ENCODE measurements at regions not wholly inside any gene's neighbourhood (a gene's known extent, or its start where the extent isn't known, plus 50 kb on each side); places are given as distances from the start of the nearest gene placed in this dataset.

- no peak for DNase-seq
Measured at GRCh38 chr2:239520811-239521517, 120.1 kb upstream of the HDAC4 start.

DNA sequence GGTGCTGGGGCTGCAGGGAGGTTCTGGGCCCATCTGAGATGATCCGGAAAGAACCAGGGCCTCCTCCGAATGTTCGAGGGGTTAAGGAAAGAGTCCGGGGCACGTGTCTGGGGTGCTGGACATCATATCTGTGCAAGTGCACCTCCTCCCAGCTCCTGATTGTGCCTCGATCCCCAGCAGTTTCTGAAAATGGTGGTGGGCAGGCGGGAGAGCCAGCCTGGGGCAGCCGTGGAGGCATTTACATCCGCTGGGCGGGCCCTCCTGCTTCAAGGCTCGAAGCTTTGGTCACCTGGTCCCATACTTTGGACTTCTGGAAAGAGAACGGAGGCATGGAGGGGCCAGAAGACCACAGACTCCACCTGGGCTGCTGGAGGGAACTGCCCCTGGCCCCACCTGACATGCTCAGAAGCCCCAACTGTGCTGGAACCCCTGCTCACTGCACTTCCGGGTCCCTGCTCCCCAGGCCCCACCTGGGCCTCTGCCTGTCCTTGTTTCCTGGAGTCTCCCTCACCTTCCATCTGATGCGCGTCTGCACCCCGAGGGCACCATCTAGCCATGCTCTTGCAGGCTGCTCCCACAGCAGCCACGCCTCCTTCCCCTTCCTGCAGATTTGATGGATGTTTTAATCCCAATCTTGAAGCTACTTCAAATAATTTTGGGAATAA lies 119.2 kb upstream of the HDAC4 start:
- no peak for DNase-seq

DNA sequence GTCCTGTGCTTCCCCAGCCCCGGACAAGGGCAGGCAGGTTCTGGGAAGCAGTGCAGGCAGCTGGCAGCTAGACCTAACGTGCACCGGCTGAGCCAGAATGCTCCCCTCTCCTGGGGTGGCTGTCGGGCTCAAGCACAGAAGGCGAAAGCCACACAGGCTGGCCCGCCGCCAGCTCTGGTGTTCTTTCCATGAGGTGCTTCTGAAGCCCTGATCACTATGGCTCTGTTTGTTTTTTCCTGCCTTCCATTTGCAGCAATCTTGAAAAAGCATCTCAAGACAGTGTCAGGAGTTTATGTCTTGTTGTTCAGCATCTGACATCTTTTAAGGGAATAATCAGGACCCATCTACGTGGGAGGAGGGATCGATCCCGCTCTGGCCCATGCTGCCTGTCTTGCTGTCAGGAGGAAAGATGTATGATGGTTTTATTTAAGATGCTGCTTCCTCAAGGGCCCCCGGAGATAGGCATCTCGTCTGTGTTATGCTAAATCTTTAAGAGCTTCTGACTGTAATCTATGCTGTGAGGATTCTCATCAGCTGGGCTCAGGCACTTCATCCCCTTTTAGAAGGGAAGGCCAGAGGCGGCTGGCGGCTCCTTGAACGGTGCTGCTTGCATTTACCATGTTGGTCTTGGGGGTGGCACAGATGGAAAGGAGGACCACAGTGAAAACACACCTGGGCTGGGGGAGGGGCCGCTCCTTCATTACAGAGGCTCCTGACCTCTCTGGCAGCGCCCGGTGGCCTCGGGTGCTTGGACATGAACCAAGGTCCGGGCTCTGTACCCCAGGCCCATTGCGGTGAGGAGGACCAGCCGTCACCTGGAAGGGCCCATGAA lies 118.5 kb upstream of the HDAC4 start:
- no peak for DNase-seq

DNA sequence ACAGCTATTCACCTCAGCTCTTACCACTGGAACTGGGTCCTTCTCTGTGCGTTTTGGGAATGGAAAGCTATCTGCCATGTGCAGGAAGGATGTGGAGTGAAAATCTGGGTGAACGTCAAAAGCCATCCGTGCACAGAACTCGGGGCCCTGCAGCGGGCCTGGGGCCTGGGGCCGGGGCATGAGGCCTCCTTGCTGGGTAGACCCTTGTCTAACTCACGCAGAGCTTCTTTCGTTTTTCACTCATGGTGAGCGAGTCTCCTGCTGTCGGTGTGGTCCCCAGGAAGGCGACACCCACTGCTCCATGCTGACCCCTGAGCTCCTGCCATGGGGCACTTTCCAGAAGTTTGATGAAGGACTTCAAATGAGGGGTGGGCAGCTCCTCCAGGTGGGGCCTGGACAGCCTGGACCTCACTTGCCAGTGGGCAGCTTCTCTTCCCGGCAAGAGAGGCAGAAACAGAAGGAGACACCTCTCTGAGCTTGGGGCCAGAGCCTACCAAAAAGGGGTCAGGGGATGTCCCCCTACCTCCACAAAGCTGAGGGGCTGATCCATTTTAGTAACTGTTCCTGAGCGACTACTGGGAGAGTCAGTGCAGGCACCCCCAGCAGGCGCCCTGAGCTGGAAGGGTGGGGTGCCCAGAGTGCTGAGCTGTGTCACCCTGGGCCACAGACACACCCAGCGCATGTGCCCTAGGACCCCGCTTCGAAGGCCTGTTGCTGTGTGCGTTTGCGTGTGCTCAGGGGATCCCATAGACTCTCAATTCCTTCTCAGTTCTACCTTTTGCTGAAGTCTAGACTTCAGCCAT lies 117.7 kb upstream of the HDAC4 start:
- DNase-seq: no peak

GRCh38 chr2:239517686-239518085 lies 116.9 kb upstream of the HDAC4 start:
- no peak for DNase-seq

DNA sequence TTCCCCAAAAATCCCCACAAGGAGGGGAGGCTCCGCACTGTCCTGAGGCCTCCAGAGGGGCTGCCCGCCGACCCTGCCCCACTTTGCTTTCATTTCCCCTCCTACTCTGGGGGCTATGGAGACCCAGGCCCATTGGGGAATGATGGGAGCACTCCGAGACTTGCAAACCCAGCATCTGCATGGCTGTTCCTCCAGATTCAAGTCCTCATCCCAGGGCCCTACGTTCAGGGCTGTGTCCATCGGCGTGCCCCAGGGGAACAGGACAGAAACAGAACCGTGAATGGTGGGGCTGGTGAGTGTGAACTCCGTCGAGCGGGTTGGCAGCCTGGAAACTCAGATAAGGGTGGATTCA lies 116.1 kb upstream of the HDAC4 start:
- DNase-seq: no peak

- no peak for DNase-seq
Measured at GRCh38 chr2:239516286-239516953, 115.6 kb upstream of the HDAC4 start.

GRCh38 chr2:239514754-239515530 lies 114.1 kb upstream of the HDAC4 start:
- DNase-seq: no peak

DNA sequence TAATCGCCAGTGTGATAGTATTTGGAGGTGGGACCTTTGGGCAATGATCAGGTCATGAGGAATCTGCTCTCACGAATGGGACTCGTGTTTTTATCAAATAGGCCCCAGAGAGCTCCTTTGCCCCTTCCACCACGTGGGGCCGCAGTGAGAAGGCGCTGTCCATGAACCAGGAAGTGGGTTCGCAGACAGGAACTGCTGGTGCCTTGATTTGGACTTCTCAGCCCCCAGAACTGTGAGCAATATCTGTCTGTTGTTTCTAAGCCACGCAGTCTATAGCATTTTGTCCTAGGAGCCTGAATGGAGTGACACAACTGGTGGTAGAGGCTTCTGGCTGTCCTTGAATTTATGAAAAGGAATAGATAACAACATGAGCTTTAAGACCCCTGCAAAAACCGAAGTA lies 111.2 kb upstream of the HDAC4 start:
- DNase-seq: no peak

GRCh38 chr2:239509373-239510143 lies 108.7 kb upstream of the HDAC4 start:
- DNase-seq: no peak

GRCh38 chr2:239508261-239508660 lies 107.4 kb upstream of the HDAC4 start:
- DNase-seq: no peak

GRCh38 chr2:239507576-239508258 lies 106.9 kb upstream of the HDAC4 start:
- DNase-seq: no peak

GRCh38 chr2:239506961-239507360 lies 106.1 kb upstream of the HDAC4 start:
- no peak for DNase-seq

DNA sequence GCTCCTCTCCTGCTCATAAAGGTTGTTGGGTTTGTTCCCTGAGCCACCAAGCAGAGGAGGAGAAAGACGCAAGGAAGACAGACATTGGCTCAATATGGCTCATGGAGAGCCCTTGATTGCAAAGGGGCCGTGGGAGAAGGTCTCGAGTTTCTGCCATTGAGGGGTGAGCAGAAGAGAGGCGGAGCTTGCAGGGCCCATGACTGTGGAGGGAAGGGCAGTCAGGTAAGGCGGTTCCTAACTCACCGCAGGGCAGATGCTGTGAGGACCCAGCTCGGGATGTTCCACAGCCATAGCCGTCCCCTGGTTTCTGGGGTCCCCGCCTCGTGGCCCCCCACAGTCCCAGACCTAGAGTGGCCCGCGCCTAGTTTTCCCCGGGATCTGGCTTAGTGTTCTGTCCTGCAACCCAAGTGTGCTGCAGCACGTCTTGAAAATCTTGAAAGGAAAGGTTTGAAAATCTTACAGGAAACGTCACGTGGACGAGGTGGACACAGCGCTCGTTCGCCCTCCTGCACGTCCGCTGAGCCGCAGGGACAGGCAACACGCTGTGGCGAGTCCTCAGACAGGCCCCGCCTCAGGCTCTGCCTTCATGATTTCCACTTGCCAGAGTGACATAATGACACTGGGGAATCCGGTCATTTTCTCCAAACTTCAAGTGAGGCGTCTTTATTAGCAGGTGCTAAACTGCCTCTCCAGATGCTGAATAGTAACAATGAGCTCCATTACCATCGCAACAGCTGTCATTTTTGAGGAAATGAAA lies 105.5 kb upstream of the HDAC4 start:
- DNase-seq: no peak

- DNase-seq: no peak
Measured at GRCh38 chr2:239504643-239505235, 103.9 kb upstream of the HDAC4 start.

DNA sequence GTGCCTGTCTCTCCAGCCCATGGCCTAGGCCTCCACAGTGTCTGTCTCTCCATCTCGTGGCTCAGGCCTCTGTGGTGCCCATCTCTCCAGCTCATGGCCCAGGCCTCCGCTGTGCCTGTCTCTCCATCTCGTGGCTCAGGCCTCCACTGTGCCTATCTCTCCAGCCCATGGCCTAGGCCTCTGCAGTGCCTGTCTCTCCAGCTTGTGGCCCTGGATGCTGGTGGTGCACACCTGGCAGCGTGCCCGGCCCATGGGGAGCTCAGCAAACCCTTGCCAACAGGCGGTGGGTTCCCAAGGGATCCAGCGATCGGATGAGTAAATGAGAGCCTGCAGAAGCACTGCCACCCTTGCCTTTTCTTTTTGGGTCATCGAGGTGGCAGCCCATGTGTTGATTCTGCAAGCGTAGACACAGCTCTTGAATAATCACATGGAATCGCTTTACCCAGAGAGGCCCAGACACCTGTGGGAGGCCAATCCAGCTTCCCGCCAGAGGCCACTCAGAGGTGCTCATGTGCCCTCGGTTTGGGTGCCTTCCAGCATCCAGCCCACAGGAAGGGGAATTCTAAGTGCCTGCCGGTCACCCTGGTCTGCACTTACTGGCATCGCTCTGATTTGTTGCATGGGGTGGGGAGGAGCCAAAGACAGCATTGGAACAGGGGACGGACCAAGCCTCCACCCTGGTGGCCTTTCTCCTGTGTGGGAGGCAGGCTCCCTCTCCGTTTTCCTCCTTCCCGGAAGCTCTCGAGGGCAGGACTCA lies 101.8 kb upstream of the HDAC4 start:
- no peak for DNase-seq

DNA sequence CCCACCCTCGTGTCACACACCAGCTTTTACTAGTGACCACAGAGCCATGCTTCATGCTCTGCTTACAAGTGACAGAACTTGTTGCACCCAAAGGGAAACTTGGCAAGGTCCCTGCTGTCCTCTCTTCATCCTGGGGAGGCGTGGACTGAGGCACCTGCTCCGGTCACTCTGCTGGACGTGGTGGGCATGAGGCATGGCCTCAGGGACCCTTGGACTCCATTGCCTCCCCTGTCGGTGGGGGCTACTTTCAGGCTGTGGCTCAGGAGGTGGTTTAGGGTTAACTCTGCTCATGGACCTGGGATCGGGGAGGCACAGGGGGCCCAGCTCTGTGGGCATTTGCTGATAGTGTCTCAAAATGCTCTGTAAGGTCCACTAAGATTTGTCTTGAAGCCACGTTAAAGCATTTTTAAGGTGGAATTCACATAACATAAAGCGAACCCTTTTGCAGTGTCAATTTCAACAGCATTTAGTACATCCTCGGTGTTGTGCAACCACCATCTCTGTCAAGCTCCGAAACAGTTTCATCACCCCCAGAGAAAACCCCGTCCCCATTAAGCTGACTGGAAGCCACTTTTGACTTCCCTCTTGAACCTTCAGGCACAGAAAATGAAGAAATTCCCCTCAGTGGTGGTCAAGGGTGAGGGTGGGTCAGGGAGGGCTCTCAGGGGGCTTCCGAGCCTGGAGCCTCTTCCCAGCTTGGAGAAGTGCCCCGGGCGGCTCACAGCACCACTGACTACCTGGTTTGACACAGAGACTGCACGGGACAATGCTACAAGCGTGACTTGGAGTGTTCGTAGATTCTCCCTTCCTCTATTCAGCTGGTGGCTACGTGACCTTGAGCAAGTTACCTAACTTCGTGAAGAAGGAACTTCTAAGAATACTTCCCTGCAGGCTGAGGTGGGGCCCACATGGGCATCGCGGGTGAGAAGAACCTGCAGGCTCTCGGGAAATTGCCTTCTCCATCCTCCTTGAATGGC lies 100.0 kb upstream of the HDAC4 start:
- DNase-seq: no peak

Measured in NK-92 treated with Interleukin-12 subunit alpha and Interleukin-12 subunit beta, amount 100 ng/mL, for 24 hours (cell line).